RKO (cell line): ENCODE measurements at regions not wholly inside any gene's neighbourhood (a gene's known extent, or its start where the extent isn't known, plus 50 kb on each side); places are given as distances from the start of the nearest gene placed in this dataset.

Experiments used
- DNase-seq: peaks from one replicate; pipeline ENCODE4 v3.0.0-alpha.2; 2016; ENCODE audit warnings: low spot score

- no peak for DNase-seq
Observed at GRCh38 chr7:53699215-53699837, 663.9 kb downstream of the POM121L12 start.

DNA sequence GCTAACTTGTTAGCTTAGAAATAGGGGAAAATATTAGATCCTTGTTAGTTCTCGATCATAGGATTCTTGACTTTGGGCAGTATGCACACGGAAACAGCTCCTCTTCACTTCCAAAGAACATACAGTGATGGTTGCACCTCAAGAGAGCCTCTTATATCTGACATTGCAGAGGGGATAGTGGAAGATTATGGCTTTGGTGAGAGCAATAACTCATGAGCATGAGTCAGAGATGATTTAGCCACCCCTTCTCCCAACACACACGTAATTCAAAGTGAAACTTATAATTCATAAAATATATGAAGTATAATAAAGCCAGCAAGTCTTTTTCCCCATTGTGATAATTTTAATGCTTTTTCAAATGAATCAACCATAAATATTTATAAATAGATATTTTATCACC lies 683.7 kb downstream of the POM121L12 start:
- no peak for DNase-seq

GRCh38 chr7:53740971-53741370 lies 705.5 kb downstream of the POM121L12 start:
- no peak for DNase-seq

- DNase-seq = no peak
Observed at GRCh38 chr7:53743697-53744402, 708.4 kb downstream of the POM121L12 start.

- no peak for DNase-seq
Observed at GRCh38 chr7:53744403-53744760, 708.9 kb downstream of the POM121L12 start.

DNA sequence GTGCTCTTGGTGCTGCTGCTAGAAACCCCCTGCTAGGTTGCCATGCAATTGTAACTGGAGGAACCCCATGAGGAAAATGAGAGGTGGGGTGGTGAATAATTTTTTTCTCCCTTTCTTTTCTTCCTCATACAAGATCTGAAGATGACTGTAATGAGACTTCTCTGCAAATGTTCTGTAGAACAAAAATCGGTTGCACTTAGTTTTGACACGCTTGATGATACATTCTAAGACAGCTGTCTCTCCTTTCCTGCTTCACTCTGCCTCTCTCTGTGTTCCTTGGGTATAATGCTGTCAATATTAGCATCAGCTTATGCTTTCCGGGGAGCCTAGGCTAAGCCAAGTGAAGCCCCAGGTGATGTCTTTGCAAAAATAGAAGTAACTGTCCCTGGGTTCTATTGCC lies 721.5 kb downstream of the POM121L12 start:
- no peak for DNase-seq

DNA sequence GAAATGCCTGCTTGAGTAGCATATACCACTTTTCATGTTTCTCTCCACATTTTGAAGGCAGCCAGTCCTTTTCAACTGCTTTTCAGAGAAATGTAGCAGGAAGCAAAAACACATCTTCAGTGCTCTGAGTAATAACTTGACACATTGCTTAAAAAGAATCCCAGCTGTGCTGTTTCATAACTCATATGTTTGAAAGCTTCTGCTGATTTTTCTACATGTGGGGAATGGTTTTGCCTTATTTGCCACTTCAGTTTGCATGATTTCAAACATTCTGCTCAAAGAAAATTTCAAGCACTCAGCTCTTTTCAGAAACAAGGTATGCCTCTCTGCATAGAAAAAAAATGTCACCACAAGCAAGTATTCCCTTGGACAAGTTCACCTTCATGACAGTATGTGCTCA lies 732.8 kb downstream of the POM121L12 start:
- DNase-seq = no peak

DNA sequence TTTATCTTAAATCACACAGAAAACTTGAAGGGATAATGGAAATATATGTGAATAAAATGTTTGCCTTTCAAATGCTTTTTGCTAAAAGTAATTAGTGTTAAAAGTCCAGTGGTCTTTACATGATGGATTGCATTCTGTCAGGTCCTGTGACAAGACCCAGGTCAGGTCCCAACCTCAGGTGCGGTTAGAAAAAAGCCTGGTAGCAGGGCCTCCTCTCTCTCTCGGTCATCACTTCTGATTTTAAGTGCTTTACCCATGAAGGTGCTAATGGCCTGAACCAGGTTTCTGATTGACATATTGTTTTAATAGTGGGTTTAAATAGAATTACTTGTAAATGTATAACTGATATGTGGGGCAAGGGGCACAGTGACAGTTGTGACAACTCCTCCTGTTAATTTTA lies 736.3 kb downstream of the POM121L12 start:
- no peak for DNase-seq

DNA sequence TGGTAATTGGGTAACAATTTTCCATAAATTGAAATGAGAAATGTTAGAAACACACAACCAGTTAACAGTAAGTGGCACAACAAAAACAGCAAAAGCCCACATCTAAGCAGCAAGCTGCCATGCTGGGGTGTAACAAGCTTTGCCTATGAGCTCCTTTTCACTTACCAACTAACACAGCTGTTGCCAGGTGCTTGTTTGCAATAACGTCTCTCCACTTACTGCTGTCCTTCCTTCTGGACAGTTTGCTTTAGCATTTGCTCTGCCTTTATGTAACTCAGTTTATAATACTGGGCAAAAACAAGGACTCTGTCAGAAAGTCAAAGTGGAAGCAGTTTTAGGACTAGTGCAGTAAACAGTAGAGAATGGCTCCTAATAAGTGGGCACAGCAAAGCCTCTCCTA lies 740.9 kb downstream of the POM121L12 start:
- DNase-seq = no peak

GRCh38 chr7:53789741-53790140 lies 752.4 kb upstream of the VSTM2A start:
- DNase-seq = no peak

DNA sequence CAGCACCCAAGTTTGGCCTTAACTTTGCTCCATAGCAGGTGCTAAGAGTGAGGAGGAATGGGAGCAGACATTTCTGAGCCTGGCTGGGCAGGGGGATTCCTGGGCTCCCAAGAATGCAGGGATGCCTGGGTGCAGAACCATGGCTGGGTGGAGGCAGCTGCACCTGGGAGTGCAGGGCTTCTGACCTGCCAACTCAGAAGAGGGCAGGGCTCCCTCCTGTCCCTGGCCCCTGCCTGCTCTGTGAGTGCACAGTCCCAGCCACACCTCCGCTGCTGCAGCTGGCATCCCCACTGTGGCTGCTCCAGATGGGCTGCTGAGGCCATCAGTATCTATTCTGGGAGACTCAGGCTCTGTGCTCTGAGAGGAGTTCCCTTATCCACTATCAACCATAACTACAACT lies 747.4 kb upstream of the VSTM2A start:
- no peak for DNase-seq

GRCh38 chr7:53800746-53801145 lies 741.4 kb upstream of the VSTM2A start:
- no peak for DNase-seq

DNA sequence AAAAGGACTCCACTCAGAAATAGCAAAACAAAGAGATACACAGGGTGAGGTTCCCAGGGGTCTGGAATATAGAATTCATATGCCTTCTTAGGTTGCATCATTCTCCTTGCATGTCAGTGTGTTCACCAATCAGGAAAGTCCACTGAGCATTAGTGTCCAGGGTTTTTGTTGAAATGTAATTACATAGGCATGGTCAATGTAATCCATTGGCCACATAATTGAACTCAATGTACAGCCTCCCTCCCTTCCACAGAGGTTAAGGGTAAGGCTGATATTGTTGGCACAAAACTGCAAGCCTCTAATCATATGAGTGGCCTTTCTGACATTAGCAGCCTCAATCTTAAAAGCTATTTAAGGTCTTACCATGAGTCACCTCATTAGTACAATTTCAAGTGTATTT lies 736.1 kb upstream of the VSTM2A start:
- no peak for DNase-seq

GRCh38 chr7:53811555-53812079 lies 730.6 kb upstream of the VSTM2A start:
- no peak for DNase-seq

GRCh38 chr7:53812135-53812534 lies 730.0 kb upstream of the VSTM2A start:
- DNase-seq = no peak

DNA sequence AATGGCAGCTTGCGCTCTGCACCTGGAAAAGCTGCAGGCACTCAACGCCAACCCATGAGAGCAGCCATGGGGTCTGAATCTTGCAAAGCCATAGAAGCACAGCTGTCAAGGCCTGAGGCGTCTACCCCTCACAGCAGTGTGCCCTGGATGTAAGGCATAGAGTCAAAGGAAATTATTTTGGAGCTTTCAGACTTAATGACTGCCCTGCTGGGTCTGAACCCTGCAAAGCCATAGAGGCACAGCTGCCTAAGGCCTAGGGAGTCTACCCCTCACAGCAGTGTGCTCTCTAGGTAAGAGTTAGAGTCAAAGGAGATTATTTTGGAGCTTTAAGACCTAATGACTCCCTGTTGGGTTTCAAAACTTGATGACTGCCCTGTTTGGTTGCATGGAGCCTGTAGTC lies 706.9 kb upstream of the VSTM2A start:
- DNase-seq = no peak

DNA sequence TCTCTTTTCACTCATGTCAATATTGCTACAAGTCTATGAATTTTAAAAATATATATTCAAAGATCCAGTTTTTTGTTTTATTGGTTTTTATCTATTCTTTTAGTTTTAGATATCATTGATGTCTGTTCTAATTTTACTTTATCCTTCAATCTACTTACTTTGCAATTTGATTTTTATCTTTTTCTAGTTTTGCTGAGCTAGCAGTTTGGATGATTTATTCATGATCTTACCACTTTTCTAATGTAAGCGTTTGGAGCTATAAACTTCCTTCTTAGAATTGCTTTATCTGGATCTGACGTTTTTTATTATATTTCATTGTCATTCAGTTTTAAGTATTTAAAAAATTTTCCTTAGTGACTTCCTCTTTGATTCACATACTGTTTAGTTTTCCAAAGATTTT lies 664.5 kb upstream of the VSTM2A start:
- DNase-seq = no peak

GRCh38 chr7:53900856-53901528 lies 641.2 kb upstream of the VSTM2A start:
- DNase-seq = no peak

DNA sequence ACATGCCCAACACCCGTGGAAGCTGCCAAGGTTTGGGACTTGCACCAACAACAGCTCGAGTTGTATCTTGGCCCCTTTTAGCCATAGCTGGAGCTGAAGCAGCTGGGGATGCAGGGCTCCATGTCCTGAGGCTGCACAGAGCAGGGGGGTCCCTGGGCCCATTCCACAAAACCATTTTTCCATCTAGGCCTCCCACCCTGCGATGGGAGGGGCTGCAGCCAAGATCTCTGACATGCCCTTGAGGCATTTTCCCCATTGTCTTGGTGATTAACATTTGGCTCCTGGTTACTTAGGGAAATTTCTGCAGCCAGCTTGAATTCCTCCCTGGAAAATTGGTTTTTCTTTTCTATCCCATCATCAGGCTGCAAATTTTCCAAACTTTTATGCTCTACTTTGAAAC lies 637.8 kb upstream of the VSTM2A start:
- no peak for DNase-seq

- DNase-seq = no peak
Observed at GRCh38 chr7:53917637-53918036, 624.5 kb upstream of the VSTM2A start.

GRCh38 chr7:53920011-53920410 lies 622.2 kb upstream of the VSTM2A start:
- DNase-seq = no peak

GRCh38 chr7:53940483-53940882 lies 601.7 kb upstream of the VSTM2A start:
- DNase-seq = no peak

DNA sequence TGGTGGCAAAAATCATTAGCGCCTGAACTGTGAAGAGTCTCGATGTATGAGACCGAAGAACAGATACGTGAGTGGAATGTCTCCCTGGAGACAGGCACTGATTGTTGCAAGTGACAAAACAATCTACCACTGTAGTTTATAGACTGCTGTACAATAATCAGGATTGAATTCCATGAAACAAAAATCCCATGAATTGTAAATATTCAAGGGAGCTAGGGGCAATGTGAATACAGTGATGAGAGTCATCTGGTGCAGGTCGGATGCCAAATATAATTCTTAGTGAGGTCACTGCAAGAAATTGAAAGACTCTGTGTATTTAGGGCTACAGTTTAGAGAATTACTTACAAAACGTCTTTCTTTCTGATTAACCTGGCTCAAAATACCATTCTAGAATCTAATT lies 594.4 kb upstream of the VSTM2A start:
- no peak for DNase-seq
